Heart right ventricle (tissue), 16 donors: ENCODE measurements at regions not wholly inside any gene's neighbourhood (a gene's known extent, or its start where the extent isn't known, plus 50 kb on each side); places are given as distances from the start of the nearest gene placed in this dataset.

Experiments
- ATAC-seq, 8 donors: fragments of 200-7000 bp; cut with Tn5 transposase; one replicate each; pipeline ENCODE4 v1.9.1; 2020; ENCODE audit warnings: mild to moderate bottlenecking in 8 of 8, moderate library complexity in 8 of 8, moderate number of reproducible peaks in 1 of 8
- DNase-seq, 2 donors: peaks; one replicate each; pipeline ENCODE4 v3.0.0-alpha.2; 2020
- H3K27ac ChIP-seq, 10 donors: fragments of 200-600 bp; sonication (generic) in 2 of 10; one replicate each; pipeline versions ENCODE4 v1.5.0 to v1.8.0; 2020 to 2022; ENCODE audit warnings: mild to moderate bottlenecking in 3 of 10
- H3K27me3 ChIP-seq, 7 donors: fragments of 200-600 bp; one replicate each; pipeline ENCODE4 v1.8.0; 2021 to 2022; ENCODE audit warnings: mild to moderate bottlenecking in 2 of 7
- H3K36me3 ChIP-seq, 9 donors: fragments of 200-600 bp; sonication (generic) in 1 of 9; one replicate each; pipeline versions ENCODE4 v1.5.0 to v1.8.0; 2020 to 2022; ENCODE audit warnings: mild to moderate bottlenecking in 2 of 9
- H3K4me1 ChIP-seq, 9 donors: fragments of 200-600 bp; sonication (generic) in 1 of 9; one replicate each; pipeline versions ENCODE4 v1.5.0 to v1.8.0; 2020 to 2022; ENCODE audit warnings: mild to moderate bottlenecking in 4 of 9
- H3K4me3 ChIP-seq, 10 donors: fragments of 200-600 bp; sonication (generic) in 2 of 10; one replicate each; pipeline versions ENCODE4 v1.5.0 to v1.8.0; 2020 to 2022; ENCODE audit warnings: mild to moderate bottlenecking in 7 of 10, moderate library complexity in 2 of 10
- H3K9me3 ChIP-seq, 11 donors: fragments of 200-600 bp in 10 of 11; sonication (generic) in 2 of 11; one replicate each; pipeline versions ENCODE4 v1.5.0 to v1.8.0; 2013 to 2022; ENCODE audit warnings: mild to moderate bottlenecking in 2 of 11, control low read depth in 1 of 11, moderate library complexity in 1 of 11
- CTCF ChIP-seq, 9 donors: fragments of 200-600 bp; sonication (generic) in 2 of 9; IDR thresholded peaks; one replicate each; pipeline versions ENCODE4 v1.5.0 to v1.8.0; 2021 to 2022; ENCODE audit warnings: antibody characterized with exemption in 9 of 9, mild to moderate bottlenecking in 5 of 9, moderate library complexity in 1 of 9
- WGBS, 2 donors: extraction: QIAGEN DNeasy Blood & Tissue Kit; methylation state at CpG; one replicate each; pipeline ENCODE4 v1.1.7; 2013; ENCODE audit warnings: inconsistent platforms in 1 of 2; 5-methylcytosine and 5-hydroxymethylcytosine counted together
- intact Hi-C, 10 donors: fragments of 100-400 bp; cut with DNase I; formaldehyde crosslinking; loops; one replicate each; pipeline versions ENCODE4 v1.11.1 to v1.14.2; 2022
- donor health status: Arrhythmogenic right ventricular cardiomyopathy.
- donor health status: ischemic (EF 13 %, LVEDD 7.1; RV severe dilation, severe dysfunction).
- donor health status: healthy with polysubstance abuse.
- donor health status: DM: no; HTN: yes; CAD: no.
- donor health status: DM: no; HTN: no; CAD: no.
- donor health status: ischemic (EF 25% LVEDD 6.9; RV normal size, moderate dysfunction).
- donor health status: ischemic (EF 25% LVEDD 5.7; RV mildly dilated, moderate dysfunction).
- donor health status: healthy.
- donor health status: DM: yes; HTN: yes; CAD: no.
- donor health status: Ischemic cardiomyopathy.
- donor health status: ischemic (EF 35%, LVEDD 5.7; RV mildly dilated, moderate dysfunction).
- donor health status: nonischemic (EF 11% LVEDD 7.7; RV severe dilation, severe dysfunction).
- donor health status: DM: yes; HTN: yes; CAD: no.
- donor health status: PGD.
- donor health status: ischemic (EF 29% LVEDD 5.4; RV normal size, mild dysfunction).
- donor health status: nonischemic (EF 23%, LVEDD 6.1; RV moderate dilation, normal function).

- H3K4me1 ChIP-seq = no peaks in the 10 kb centered on the region
Measured at GRCh38 chr17:53186001-53186400, 636.7 kb upstream of the KIF2B start.

GRCh38 chr17:53176629-53177028 lies 646.1 kb upstream of the KIF2B start:
- Histone ChIP-seq H3K4me1 (no peaks in the 10 kb centered on the region), H3K36me3 (no peaks in the 10 kb centered on the region), H3K27me3 (no peaks in the 10 kb centered on the region), H3K4me3 (no peak overlapping the region), H3K9me3 (peaks cover 0 to 17% (median 4%) of the 10 kb centered on the region in 11 donors), H3K27ac (no peak overlapping the region)
- no peak for TF ChIP-seq CTCF (IDR thresholded peaks at IDR 0.05)
- ATAC-seq = no peak
- DNase-seq = no peak
- intact Hi-C loops = loop anchor here in 1 of 10 donors (10.0 kb wide), 1 partner anchor 78 kb away; no protein-coding TSS in a partner anchor

More at GRCh38 chr17:53186001-53186400, 636.7 kb upstream of the KIF2B start:
- TF ChIP-seq CTCF (IDR thresholded peaks at IDR 0.05) = no peak
- DNase-seq (no peak), ATAC-seq (no peak)
- 18 to 22% methylated on average over 2 of the region's 2 CpGs for WGBS, 2 donors
- Histone ChIP-seq H3K36me3 (no peaks in the 10 kb centered on the region), H3K4me3 (no peak overlapping the region), H3K9me3 (peaks cover 0 to 10% (median 0%) of the 10 kb centered on the region in 11 donors), H3K27me3 (peaks cover 0 to 3% (median 0%) of the 10 kb centered on the region in 7 donors), H3K27ac (no peak overlapping the region)
- intact Hi-C loops = no loop called here

- Histone ChIP-seq H3K27ac (no peak overlapping the region), H3K4me1 (no peaks in the 10 kb centered on the region), H3K9me3 (no peaks in the 10 kb centered on the region), H3K4me3 (no peak overlapping the region), H3K36me3 (no peaks in the 10 kb centered on the region), H3K27me3 (no peaks in the 10 kb centered on the region)
- 83 to 92% methylated on average over 1 of the region's 1 CpG for WGBS, 2 donors
- no peak for TF ChIP-seq CTCF (IDR thresholded peaks at IDR 0.05)
- no peak for ATAC-seq
- no peak for DNase-seq
- intact Hi-C loops = no loop called here
Measured at GRCh38 chr17:53168413-53168812, 654.3 kb upstream of the KIF2B start.

- no peaks in the 10 kb centered on the region for H3K9me3 ChIP-seq
- ATAC-seq (no peak), DNase-seq (no peak)
- H3K27ac ChIP-seq = no peak overlapping the region
- H3K36me3 ChIP-seq = no peaks in the 10 kb centered on the region
- TF ChIP-seq CTCF (IDR thresholded peaks at IDR 0.05) = no peak
- H3K4me1 ChIP-seq = no peaks in the 10 kb centered on the region
- H3K27me3 ChIP-seq = no peaks in the 10 kb centered on the region
- 60 to 71% methylated on average over 1 of the region's 1 CpG for WGBS, 2 donors
- intact Hi-C loops = no loop called here
- no peak overlapping the region for H3K4me3 ChIP-seq
Measured at GRCh38 chr17:53166731-53167130, 656.0 kb upstream of the KIF2B start.
